Fibroblast of mammary gland (primary cell): ENCODE measurements at regions not wholly inside any gene's neighbourhood (a gene's known extent, or its start where the extent isn't known, plus 50 kb on each side); places are given as distances from the start of the nearest gene placed in this dataset.

Source experiments
- DNase-seq: peaks from one replicate; pipeline ENCODE4 v3.0.0-alpha.2; 2010; ENCODE audit warnings: low read depth
- H3K4me3 ChIP-seq: 2 replicates; pipeline ENCODE4 v1.5.1; 2011; ENCODE audit warnings: low read depth, mild to moderate bottlenecking, low read length, moderate library complexity; ENCODE audit not compliant: control insufficient read depth
- CTCF ChIP-seq: conservative IDR thresholded peaks from 2 replicates; pipeline ENCODE4 v1.5.1; 2011; ENCODE audit warnings: low read depth, low read length, inconsistent platforms; ENCODE audit not compliant: control insufficient read depth, insufficient read depth

- TF ChIP-seq CTCF, result no peak
- no peak overlapping the region for H3K4me3 ChIP-seq
- no peak for DNase-seq
Measured at GRCh38 chr12:127657036-127657435, 609.9 kb upstream of the TMEM132C start.

- DNase-seq, result no peak
- no peak overlapping the region for H3K4me3 ChIP-seq
- TF ChIP-seq CTCF, result no peak
Measured at GRCh38 chr12:127660961-127661360, 606.0 kb upstream of the TMEM132C start.

- no peak overlapping the region for H3K4me3 ChIP-seq
- no peak for DNase-seq
- no peak for TF ChIP-seq CTCF
Measured at GRCh38 chr12:127663716-127664115, 603.3 kb upstream of the TMEM132C start.

- peak; percentile 34 for DNase-seq
- no peak for TF ChIP-seq CTCF
- no peak overlapping the region for H3K4me3 ChIP-seq
Measured at GRCh38 chr12:127664901-127665300, 602.1 kb upstream of the TMEM132C start.

- no peak overlapping the region for H3K4me3 ChIP-seq
- no peak for TF ChIP-seq CTCF
- DNase-seq, result no peak
Measured at GRCh38 chr12:127667131-127667685, 599.8 kb upstream of the TMEM132C start.

GRCh38 chr12:127670294-127670693 lies 596.7 kb upstream of the TMEM132C start:
- DNase-seq, result no peak
- no peak for TF ChIP-seq CTCF
- no peak overlapping the region for H3K4me3 ChIP-seq

- H3K4me3 ChIP-seq, result no peak overlapping the region
- TF ChIP-seq CTCF, result no peak
- DNase-seq, result no peak
Measured at GRCh38 chr12:127670796-127671195, 596.2 kb upstream of the TMEM132C start.
